Testis (tissue), 2 donors: ENCODE measurements at regions not wholly inside any gene's neighbourhood (a gene's known extent, or its start where the extent isn't known, plus 50 kb on each side); places are given as distances from the start of the nearest gene placed in this dataset.

Experiments
- CTCF ChIP-seq, 3 experiments: fragments of 450-650 bp in 2 of 3; fragments of 200-600 bp in 1 of 3; sonication (generic) in 1 of 3; IDR thresholded peaks; one replicate each; pipeline ENCODE4 v1.5.1; 2016 to 2019; ENCODE audit warnings: antibody characterized with exemption in 3 of 3, mild to moderate bottlenecking in 2 of 3, moderate library complexity in 1 of 3
- POLR2A ChIP-seq: fragments of 450-650 bp; IDR thresholded peaks from one replicate; pipeline ENCODE4 v1.6.1; 2017; ENCODE audit warnings: antibody characterized with exemption, mild to moderate bottlenecking, moderate library complexity

- TF ChIP-seq CTCF (IDR thresholded peaks at IDR 0.05) (no peak), POLR2A (no peak)
Observed at GRCh38 chr9:99463131-99463530, 241.0 kb downstream of the SEC61B start.
